KMS-11 (cell line): ENCODE measurements at regions not wholly inside any gene's neighbourhood (a gene's known extent, or its start where the extent isn't known, plus 50 kb on each side); places are given as distances from the start of the nearest gene placed in this dataset.

Experiments
- H2AFZ ChIP-seq: fragments of 200-600 bp; sonication (generic); 2 replicates; pipeline ENCODE4 v1.6.1; 2016; ENCODE audit warnings: antibody characterized with exemption, mixed run types, low read depth
- H3K27ac ChIP-seq: fragments of 200-600 bp; sonication (generic); 2 replicates; pipeline ENCODE4 v1.6.1; 2016; ENCODE audit warnings: mild to moderate bottlenecking, mixed run types
- H3K27me3 ChIP-seq: fragments of 200-600 bp; sonication (generic); 2 replicates; pipeline ENCODE4 v1.6.1; 2017; ENCODE audit warnings: mild to moderate bottlenecking, low read depth, mixed run types, moderate library complexity; ENCODE audit not compliant: insufficient read depth
- H3K36me3 ChIP-seq: fragments of 200-600 bp; sonication (generic); 2 replicates; pipeline ENCODE4 v1.6.1; 2017; ENCODE audit warnings: mild to moderate bottlenecking, mixed run types; ENCODE audit not compliant: insufficient read depth
- H3K4me1 ChIP-seq: fragments of 200-600 bp; sonication (generic); 2 replicates; pipeline ENCODE4 v1.6.1; 2016; ENCODE audit warnings: mild to moderate bottlenecking, low read depth, mixed run types; ENCODE audit not compliant: poor library complexity, severe bottlenecking
- H3K4me2 ChIP-seq: fragments of 200-600 bp; sonication (generic); 2 replicates; pipeline ENCODE4 v1.7.0; 2016; ENCODE audit warnings: mild to moderate bottlenecking, mixed run types
- H3K4me3 ChIP-seq: fragments of 200-600 bp; sonication (generic); IDR thresholded peaks from 2 replicates; pipeline ENCODE4 v1.6.1; 2017; ENCODE audit warnings: low read depth, low read length, mixed read lengths; ENCODE audit not compliant: insufficient read depth
- H3K79me2 ChIP-seq: fragments of 200-600 bp; sonication (generic); 2 replicates; pipeline ENCODE4 v1.6.1; 2016; ENCODE audit warnings: low read depth, mixed run types; ENCODE audit not compliant: insufficient read depth
- H3K9ac ChIP-seq: fragments of 200-600 bp; sonication (generic); 2 replicates; pipeline ENCODE4 v1.6.1; 2016; ENCODE audit warnings: mild to moderate bottlenecking, mixed run types
- H4K20me1 ChIP-seq: fragments of 200-600 bp; sonication (generic); 2 replicates; pipeline ENCODE4 v1.6.1; 2016; ENCODE audit warnings: mild to moderate bottlenecking, mixed run types; ENCODE audit not compliant: insufficient read depth
- CTCF ChIP-seq: fragments of 200-600 bp; sonication (generic); conservative IDR thresholded peaks from 2 replicates; pipeline ENCODE4 v1.6.1; 2017; ENCODE audit warnings: low read depth, mild to moderate bottlenecking, antibody characterized with exemption, low read length, moderate library complexity, mixed read lengths

- no peak overlapping the region for H3K9ac ChIP-seq
- no peak for TF ChIP-seq CTCF
- no peak overlapping the region for H3K4me3 ChIP-seq
- peaks cover 56% of the 10 kb centered on the region for H3K4me1 ChIP-seq
- H3K36me3 ChIP-seq, result no peaks in the 10 kb centered on the region
- H3K27ac ChIP-seq, result no peak overlapping the region
- H3K27me3 ChIP-seq, result no peaks in the 10 kb centered on the region
- H2AFZ ChIP-seq, result no peak overlapping the region
- no peak overlapping the region; the same call in 1 of the 2 replicates for H3K4me2 ChIP-seq
- no peaks in the 10 kb centered on the region for H3K79me2 ChIP-seq
- no peaks in the 10 kb centered on the region for H4K20me1 ChIP-seq
Measured at GRCh38 chr4:55016131-55016530, 109.3 kb downstream of the KDR start.

- H3K4me3 ChIP-seq, result no peak overlapping the region
- TF ChIP-seq CTCF, result no peak
- H3K79me2 ChIP-seq, result no peaks in the 10 kb centered on the region
- H3K4me1 ChIP-seq, result peaks cover 56% of the 10 kb centered on the region
- no peaks in the 10 kb centered on the region for H3K36me3 ChIP-seq
- no peaks in the 10 kb centered on the region for H3K27me3 ChIP-seq
- H3K4me2 ChIP-seq, result peak overlapping the region; percentile 1; the same call in 1 of the 2 replicates
- H2AFZ ChIP-seq, result 0 out of 2 replicates have a peak overlapping the region, but pooled peaks have one; percentile 12
- H3K27ac ChIP-seq, result no peak overlapping the region
- no peak overlapping the region for H3K9ac ChIP-seq
- no peaks in the 10 kb centered on the region for H4K20me1 ChIP-seq
Measured at GRCh38 chr4:55014876-55015275, 110.5 kb downstream of the KDR start.

GRCh38 chr4:55013431-55013955 lies 111.9 kb downstream of the KDR start:
- no peaks in the 10 kb centered on the region for H3K27me3 ChIP-seq
- H3K4me2 ChIP-seq, result no peak overlapping the region
- H3K36me3 ChIP-seq, result no peaks in the 10 kb centered on the region
- no peak overlapping the region for H2AFZ ChIP-seq
- H4K20me1 ChIP-seq, result no peaks in the 10 kb centered on the region
- no peak for TF ChIP-seq CTCF
- peaks cover 45% of the 10 kb centered on the region for H3K4me1 ChIP-seq
- H3K27ac ChIP-seq, result no peak overlapping the region
- no peak overlapping the region for H3K9ac ChIP-seq
- H3K79me2 ChIP-seq, result no peaks in the 10 kb centered on the region
- H3K4me3 ChIP-seq, result no peak overlapping the region

- peaks cover 36% of the 10 kb centered on the region for H3K4me1 ChIP-seq
- no peak overlapping the region for H3K27ac ChIP-seq
- TF ChIP-seq CTCF, result no peak
- H4K20me1 ChIP-seq, result no peaks in the 10 kb centered on the region
- no peaks in the 10 kb centered on the region for H3K27me3 ChIP-seq
- H2AFZ ChIP-seq, result no peak overlapping the region
- no peaks in the 10 kb centered on the region for H3K79me2 ChIP-seq
- H3K4me2 ChIP-seq, result no peak overlapping the region
- H3K4me3 ChIP-seq, result no peak overlapping the region
- no peak overlapping the region for H3K9ac ChIP-seq
- H3K36me3 ChIP-seq, result no peaks in the 10 kb centered on the region
Measured at GRCh38 chr4:55012363-55013230, 112.8 kb downstream of the KDR start.
